ENCODE measurements at regions not wholly inside any gene's neighbourhood (a gene's known extent, or its start where the extent isn't known, plus 50 kb on each side); places are given as distances from the start of the nearest gene placed in this dataset.

- TF ChIP-seq EP300 (IDR thresholded peaks at IDR 0.05) (no peak), CTCF (IDR thresholded peaks at IDR 0.05) (no peak), POLR2A (IDR thresholded peaks at IDR 0.05) (no peak)
Measured at GRCh38 chr5:90092734-90093133, 316.8 kb downstream of the CETN3 start.
